Breast epithelium (tissue), 3 donors: ENCODE measurements at regions not wholly inside any gene's neighbourhood (a gene's known extent, or its start where the extent isn't known, plus 50 kb on each side); places are given as distances from the start of the nearest gene placed in this dataset.

Source experiments
- CTCF ChIP-seq, 3 donors: fragments of 450-650 bp; IDR thresholded peaks; one replicate each; pipeline ENCODE4 v1.5.1; 2016 to 2017; ENCODE audit warnings: antibody characterized with exemption in 3 of 3, mild to moderate bottlenecking in 3 of 3, moderate library complexity in 3 of 3
- POLR2A ChIP-seq: fragments of 450-650 bp; IDR thresholded peaks from one replicate; pipeline ENCODE4 v1.6.1; 2016; ENCODE audit warnings: antibody characterized with exemption, mild to moderate bottlenecking, moderate library complexity

GRCh38 chr16:16973707-16974591 is 496.8 kb downstream of the XYLT1 start:
- TF ChIP-seq POLR2A (no peak), CTCF (IDR thresholded peaks at IDR 0.05) (no peak)
